ENCODE measurements at regions not wholly inside any gene's neighbourhood (a gene's known extent, or its start where the extent isn't known, plus 50 kb on each side); places are given as distances from the start of the nearest gene placed in this dataset.
"Not testable (repeated sequence)": the region's sequence is repeated elsewhere in the genome, so short reads cannot be mapped to it uniquely, and the experiment has no call there.

- DNase-seq, result no peak
Measured at GRCh38 chr16:17014484-17015121, 456.2 kb downstream of the XYLT1 start.

GRCh38 chr16:17015702-17016101 is 455.1 kb downstream of the XYLT1 start:
- no peak for DNase-seq

- no peak for DNase-seq
Measured at GRCh38 chr16:17017442-17017841, 453.3 kb downstream of the XYLT1 start.

- no peak for DNase-seq
Measured at GRCh38 chr16:17018585-17018939, 452.2 kb downstream of the XYLT1 start.

GRCh38 chr16:17019366-17019765 is 451.4 kb downstream of the XYLT1 start:
- no peak for DNase-seq

- DNase-seq, result no peak
Measured at GRCh38 chr16:17023606-17024005, 447.2 kb downstream of the XYLT1 start.

- no peak for DNase-seq
Measured at GRCh38 chr16:17024514-17024913, 446.2 kb downstream of the XYLT1 start.

GRCh38 chr16:17026600-17027242 is 444.0 kb downstream of the XYLT1 start:
- DNase-seq, result no peak

- DNase-seq, result no peak
Measured at GRCh38 chr16:17027488-17028129, 443.2 kb downstream of the XYLT1 start.

- DNase-seq, result no peak
Measured at GRCh38 chr16:17029602-17030350, 441.0 kb downstream of the XYLT1 start.

- DNase-seq, result no peak
Measured at GRCh38 chr16:17031484-17032268, 439.1 kb downstream of the XYLT1 start.

- DNase-seq, result no peak
Measured at GRCh38 chr16:17032332-17032731, 438.4 kb downstream of the XYLT1 start.

- no peak for DNase-seq
Measured at GRCh38 chr16:17034477-17035252, 436.1 kb downstream of the XYLT1 start.

- no peak for DNase-seq
Measured at GRCh38 chr16:17037499-17037898, 433.3 kb downstream of the XYLT1 start.

- no peak for DNase-seq
Measured at GRCh38 chr16:17038415-17038814, 432.3 kb downstream of the XYLT1 start.

GRCh38 chr16:17049109-17049508 is 421.7 kb downstream of the XYLT1 start:
- DNase-seq, result not testable (repeated sequence)

- no peak for DNase-seq
Measured at GRCh38 chr16:17050468-17050867, 420.3 kb downstream of the XYLT1 start.
